ENCODE measurements at regions not wholly inside any gene's neighbourhood (a gene's known extent, or its start where the extent isn't known, plus 50 kb on each side); places are given as distances from the start of the nearest gene placed in this dataset.

DNA sequence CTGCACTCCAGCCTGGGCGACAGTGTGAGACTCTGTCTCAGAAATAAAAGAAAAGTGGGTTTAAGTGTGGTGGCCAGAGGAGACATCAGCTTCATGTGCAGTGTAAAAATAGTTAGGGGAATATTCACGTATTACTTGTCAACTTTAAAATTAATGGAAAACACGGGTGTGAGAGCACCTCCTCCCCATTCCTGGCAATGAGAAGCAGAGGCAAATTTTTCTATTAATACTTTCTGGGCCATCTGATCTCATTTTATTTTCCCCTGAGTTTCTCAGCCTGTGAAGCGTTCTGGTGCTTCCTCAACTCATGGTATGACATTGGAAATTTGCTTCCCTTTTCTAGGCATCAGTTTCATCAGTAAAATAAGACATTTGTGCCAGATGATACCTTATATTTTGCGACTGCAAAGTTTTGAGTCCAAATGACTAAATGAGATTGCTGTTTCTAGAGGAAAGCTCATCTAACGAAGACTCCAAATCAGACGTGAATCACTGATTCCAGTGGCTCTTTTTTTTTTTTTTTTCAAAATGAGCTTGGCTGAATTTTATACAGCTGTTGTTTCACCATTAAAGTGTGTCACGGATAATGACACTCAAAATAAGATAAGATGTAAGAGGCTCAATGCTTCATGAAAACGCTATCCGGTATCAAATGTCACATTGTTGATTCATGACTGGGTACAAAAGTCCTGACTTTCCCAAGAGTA is 104.6 kb downstream of the MSX2 start:
- TF ChIP-seq, protein P1, sequence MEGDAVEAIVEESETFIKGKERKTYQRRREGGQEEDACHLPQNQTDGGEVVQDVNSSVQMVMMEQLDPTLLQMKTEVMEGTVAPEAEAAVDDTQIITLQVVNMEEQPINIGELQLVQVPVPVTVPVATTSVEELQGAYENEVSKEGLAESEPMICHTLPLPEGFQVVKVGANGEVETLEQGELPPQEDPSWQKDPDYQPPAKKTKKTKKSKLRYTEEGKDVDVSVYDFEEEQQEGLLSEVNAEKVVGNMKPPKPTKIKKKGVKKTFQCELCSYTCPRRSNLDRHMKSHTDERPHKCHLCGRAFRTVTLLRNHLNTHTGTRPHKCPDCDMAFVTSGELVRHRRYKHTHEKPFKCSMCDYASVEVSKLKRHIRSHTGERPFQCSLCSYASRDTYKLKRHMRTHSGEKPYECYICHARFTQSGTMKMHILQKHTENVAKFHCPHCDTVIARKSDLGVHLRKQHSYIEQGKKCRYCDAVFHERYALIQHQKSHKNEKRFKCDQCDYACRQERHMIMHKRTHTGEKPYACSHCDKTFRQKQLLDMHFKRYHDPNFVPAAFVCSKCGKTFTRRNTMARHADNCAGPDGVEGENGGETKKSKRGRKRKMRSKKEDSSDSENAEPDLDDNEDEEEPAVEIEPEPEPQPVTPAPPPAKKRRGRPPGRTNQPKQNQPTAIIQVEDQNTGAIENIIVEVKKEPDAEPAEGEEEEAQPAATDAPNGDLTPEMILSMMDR (IDR thresholded peaks at IDR 0.05; ENCODE audit: low read depth, low read length), result no peak

DNA sequence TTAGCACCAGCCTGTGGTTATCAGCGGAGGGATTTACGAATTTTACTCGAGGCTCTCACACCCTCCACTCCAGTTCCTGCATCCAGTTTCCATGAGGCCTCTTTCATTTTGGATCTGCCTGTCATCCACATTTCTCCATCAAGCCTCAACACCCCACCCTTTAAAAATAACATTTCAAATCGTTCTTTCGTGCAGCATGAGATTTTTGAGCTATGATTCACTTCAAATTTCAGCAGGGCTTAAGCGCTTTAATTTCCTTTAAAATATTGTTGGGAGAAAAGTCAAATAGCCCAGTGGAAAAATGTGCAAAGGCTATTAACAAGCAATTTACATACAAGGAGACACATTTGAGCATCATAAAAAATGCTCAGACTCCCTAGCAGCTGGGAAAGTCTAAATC is 103.2 kb downstream of the MSX2 start:
- no peak overlapping the region for H3K4me3 ChIP-seq (ENCODE audit: low read depth, low read length)
- TF ChIP-seq, protein P1 (IDR thresholded peaks at IDR 0.05; ENCODE audit: low read depth, low read length), result no peak

More for the DNA sequence above, 104.6 kb downstream of the MSX2 start:
- no peak overlapping the region for H3K4me3 ChIP-seq (ENCODE audit: low read depth, low read length)

DNA sequence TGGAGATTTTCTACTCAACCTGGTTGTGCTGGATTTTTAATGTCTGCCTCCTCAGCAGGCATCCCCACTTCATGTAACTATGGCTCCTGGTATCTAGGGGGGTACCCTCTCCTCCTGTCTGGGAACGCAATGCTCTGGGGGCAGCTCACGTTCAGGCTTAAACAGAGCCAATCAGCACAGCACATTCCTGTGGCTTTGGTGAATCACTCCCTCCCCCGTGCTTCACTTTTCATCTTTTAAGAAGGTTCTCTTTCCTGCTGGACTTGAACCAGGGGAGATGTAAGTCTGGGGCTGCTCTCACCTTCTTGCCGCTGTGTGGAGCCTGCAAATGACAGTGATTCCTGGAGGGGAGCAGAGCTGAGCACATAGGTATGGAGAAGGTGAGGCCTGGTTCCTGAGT is 101.2 kb downstream of the MSX2 start:
- H3K4me3 ChIP-seq (ENCODE audit: low read depth, low read length), result no peak overlapping the region
- TF ChIP-seq, protein P1 (IDR thresholded peaks at IDR 0.05; ENCODE audit: low read depth, low read length), result no peak

DNA sequence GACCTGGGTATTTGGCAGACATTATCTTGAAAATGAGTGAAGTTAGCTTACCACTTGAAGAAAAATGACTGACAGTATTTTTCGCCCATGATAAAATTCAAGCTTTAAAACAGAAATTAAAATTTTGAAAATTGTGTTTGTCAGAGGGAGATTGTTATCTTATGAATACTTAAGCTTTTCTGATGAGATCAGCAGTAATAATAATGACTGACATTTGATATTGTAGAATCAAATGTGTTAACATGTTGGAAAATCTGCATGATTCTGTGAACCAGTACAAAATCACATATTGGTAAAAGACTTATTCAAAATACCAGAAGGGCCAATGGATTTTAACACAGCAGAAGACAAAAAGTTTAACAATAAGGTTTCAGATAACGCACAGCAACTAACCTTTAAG is 94.0 kb downstream of the MSX2 start:
- TF ChIP-seq, protein P1 (IDR thresholded peaks at IDR 0.05; ENCODE audit: low read depth, low read length), result no peak
- no peak overlapping the region for H3K4me3 ChIP-seq (ENCODE audit: low read depth, low read length)

DNA sequence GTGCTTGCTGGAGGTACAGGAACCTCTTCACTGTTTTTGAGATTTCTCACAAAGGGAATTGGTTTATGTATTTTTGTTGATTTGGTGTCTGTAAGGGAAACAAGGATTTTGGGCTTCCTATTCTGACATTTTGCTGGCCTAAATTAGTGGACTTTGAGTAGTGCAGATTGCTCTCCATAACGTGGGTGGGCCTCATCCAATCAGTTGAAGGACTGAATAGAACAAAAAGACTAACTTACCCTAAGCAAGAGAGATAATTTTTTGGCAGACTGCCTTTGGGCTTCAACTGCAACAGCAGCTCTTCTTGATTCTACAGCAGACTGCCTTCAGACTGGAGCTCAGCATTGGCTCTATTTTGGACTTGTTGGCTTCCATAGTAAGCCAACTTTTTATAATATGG is 93.2 kb downstream of the MSX2 start:
- TF ChIP-seq, protein P1 (IDR thresholded peaks at IDR 0.05; ENCODE audit: low read depth, low read length), result no peak
- no peak overlapping the region for H3K4me3 ChIP-seq (ENCODE audit: low read depth, low read length)

DNA sequence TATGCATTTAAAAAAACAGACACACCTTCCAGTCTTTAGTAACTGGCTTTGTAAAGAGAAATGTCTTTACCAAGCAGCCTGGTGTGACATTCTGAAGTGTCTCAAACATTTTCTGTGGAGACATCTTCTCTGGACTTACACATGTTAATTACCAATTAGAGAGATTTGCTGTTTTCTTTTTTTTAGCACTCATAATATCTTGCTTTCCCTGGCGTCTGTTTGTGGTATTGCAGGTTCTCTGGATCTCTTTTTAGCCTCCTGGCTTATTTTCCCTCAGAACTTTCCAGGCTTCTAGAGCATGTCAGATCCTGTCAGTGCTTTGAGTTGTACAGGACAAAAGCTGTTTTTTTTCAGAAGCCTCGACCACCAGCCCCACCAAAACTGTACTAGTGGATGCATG is 92.5 kb downstream of the MSX2 start:
- H3K4me3 ChIP-seq (ENCODE audit: low read depth, low read length), result no peak overlapping the region
- TF ChIP-seq, protein P1 (IDR thresholded peaks at IDR 0.05; ENCODE audit: low read depth, low read length), result peak; percentile 33; the same call in 1 of the 2 replicates

DNA sequence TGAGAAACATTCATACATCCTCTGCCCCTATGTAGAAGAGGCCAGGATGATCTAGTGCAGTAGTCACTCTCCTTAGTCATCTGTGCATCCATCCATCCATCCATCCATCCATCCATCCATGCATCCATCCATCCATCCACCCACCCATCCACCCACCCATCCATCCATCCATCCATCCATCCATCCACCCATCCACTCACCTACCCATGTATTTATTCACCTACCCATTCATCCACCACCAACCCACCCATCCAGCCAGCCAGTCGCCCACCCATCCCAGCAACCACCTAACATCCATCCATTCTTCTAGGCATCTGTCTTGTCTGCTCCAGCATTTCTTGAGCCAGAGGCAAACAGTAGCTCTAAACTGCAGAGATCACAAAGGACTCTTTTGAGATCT is 87.1 kb downstream of the MSX2 start:
- TF ChIP-seq, protein P1 (IDR thresholded peaks at IDR 0.05; ENCODE audit: low read depth, low read length), result no peak
- no peak overlapping the region for H3K4me3 ChIP-seq (ENCODE audit: low read depth, low read length)
